GM12873 (cell line): ENCODE measurements at regions not wholly inside any gene's neighbourhood (a gene's known extent, or its start where the extent isn't known, plus 50 kb on each side); places are given as distances from the start of the nearest gene placed in this dataset.

ENCODE experiments used
- CTCF ChIP-seq: IDR thresholded peaks from 2 replicates; pipeline ENCODE4 v1.5.1; 2012; ENCODE audit warnings: low read depth, mild to moderate bottlenecking, moderate library complexity, low read length, control low read depth; ENCODE audit not compliant: insufficient read depth; ENCODE audit errors: missing control alignments

- no peak for TF ChIP-seq CTCF
Observed at GRCh38 chr3:144237351-144237750, 265.7 kb downstream of the DIPK2A start.

GRCh38 chr3:144241404-144241803 is 269.8 kb downstream of the DIPK2A start:
- TF ChIP-seq CTCF = no peak

GRCh38 chr3:144242747-144243146 is 271.1 kb downstream of the DIPK2A start:
- no peak for TF ChIP-seq CTCF

GRCh38 chr3:144244662-144245061 is 273.0 kb downstream of the DIPK2A start:
- peak; percentile 24 for TF ChIP-seq CTCF

- TF ChIP-seq CTCF = no peak
Observed at GRCh38 chr3:144252896-144253295, 281.3 kb downstream of the DIPK2A start.

GRCh38 chr3:144257381-144257780 is 285.8 kb downstream of the DIPK2A start:
- TF ChIP-seq CTCF = no peak

- TF ChIP-seq CTCF = no peak
Observed at GRCh38 chr3:144259267-144259666, 287.6 kb downstream of the DIPK2A start.
